ENCODE measurements at regions not wholly inside any gene's neighbourhood (a gene's known extent, or its start where the extent isn't known, plus 50 kb on each side); places are given as distances from the start of the nearest gene placed in this dataset.

- no peak overlapping the region for H3K4me3 ChIP-seq (ENCODE audit: low read depth in 1 of 2, low read length in 2 of 2)
- peaks cover 0 to 2% of the 10 kb centered on the region in 2 donors for H3K4me1 ChIP-seq (ENCODE audit: control insufficient read depth in 2 of 2, insufficient read depth in 2 of 2, low read length in 1 of 2)
- no peaks in the 10 kb centered on the region for H3K36me3 ChIP-seq (ENCODE audit: control insufficient read depth in 2 of 2, insufficient read depth in 2 of 2, low read length in 1 of 2)
- no peaks in the 10 kb centered on the region for H3K27me3 ChIP-seq (ENCODE audit: control insufficient read depth in 1 of 2, insufficient read depth in 2 of 2, low read length in 2 of 2)
- H3K27ac ChIP-seq (ENCODE audit: low read depth in 2 of 2, low read length in 1 of 2): no peak overlapping the region
- H3K9me3 ChIP-seq (ENCODE audit: control insufficient read depth in 2 of 2, insufficient read depth in 1 of 2, low read depth in 1 of 2, low read length in 1 of 2): no peaks in the 10 kb centered on the region
- WGBS, 2 donors: 86 to 90% methylated on average over 3 of the region's 3 CpGs
Observed at GRCh38 chr1:84073266-84073665, 70.8 kb upstream of the PRKACB start.

GRCh38 chr1:84069236-84069845 is 70.4 kb upstream of the TTLL7 start:
- Histone ChIP-seq H3K9me3 (ENCODE audit: control insufficient read depth in 2 of 2, insufficient read depth in 1 of 2, low read depth in 1 of 2, low read length in 1 of 2) (no peaks in the 10 kb centered on the region), H3K4me3 (ENCODE audit: low read depth in 1 of 2, low read length in 2 of 2) (no peak overlapping the region), H3K4me1 (ENCODE audit: control insufficient read depth in 2 of 2, insufficient read depth in 2 of 2, low read length in 1 of 2) (no peaks in the 10 kb centered on the region), H3K36me3 (ENCODE audit: control insufficient read depth in 2 of 2, insufficient read depth in 2 of 2, low read length in 1 of 2) (no peaks in the 10 kb centered on the region), H3K27me3 (ENCODE audit: control insufficient read depth in 1 of 2, insufficient read depth in 2 of 2, low read length in 2 of 2) (no peaks in the 10 kb centered on the region), H3K27ac (ENCODE audit: low read depth in 2 of 2, low read length in 1 of 2) (no peak overlapping the region)
- WGBS, 2 donors: 92 to 100% methylated on average over 2 of the region's 2 CpGs

- no peaks in the 10 kb centered on the region for H3K36me3 ChIP-seq (ENCODE audit: control insufficient read depth in 2 of 2, insufficient read depth in 2 of 2, low read length in 1 of 2)
- H3K27ac ChIP-seq (ENCODE audit: low read depth in 2 of 2, low read length in 1 of 2): no peak overlapping the region
- no peak overlapping the region for H3K4me3 ChIP-seq (ENCODE audit: low read depth in 1 of 2, low read length in 2 of 2)
- 84 to 91% methylated on average over 1 of the region's 1 CpG for WGBS, 2 donors
- no peaks in the 10 kb centered on the region for H3K9me3 ChIP-seq (ENCODE audit: control insufficient read depth in 2 of 2, insufficient read depth in 1 of 2, low read depth in 1 of 2, low read length in 1 of 2)
- H3K27me3 ChIP-seq (ENCODE audit: control insufficient read depth in 1 of 2, insufficient read depth in 2 of 2, low read length in 2 of 2): no peaks in the 10 kb centered on the region
- no peaks in the 10 kb centered on the region for H3K4me1 ChIP-seq (ENCODE audit: control insufficient read depth in 2 of 2, insufficient read depth in 2 of 2, low read length in 1 of 2)
Observed at GRCh38 chr1:84062496-84062895, 63.6 kb upstream of the TTLL7 start.

GRCh38 chr1:84061336-84061735 is 62.4 kb upstream of the TTLL7 start:
- Histone ChIP-seq H3K9me3 (ENCODE audit: control insufficient read depth in 2 of 2, insufficient read depth in 1 of 2, low read depth in 1 of 2, low read length in 1 of 2) (no peaks in the 10 kb centered on the region), H3K4me1 (ENCODE audit: control insufficient read depth in 2 of 2, insufficient read depth in 2 of 2, low read length in 1 of 2) (no peaks in the 10 kb centered on the region), H3K27me3 (ENCODE audit: control insufficient read depth in 1 of 2, insufficient read depth in 2 of 2, low read length in 2 of 2) (no peaks in the 10 kb centered on the region), H3K4me3 (ENCODE audit: low read depth in 1 of 2, low read length in 2 of 2) (no peak overlapping the region), H3K36me3 (ENCODE audit: control insufficient read depth in 2 of 2, insufficient read depth in 2 of 2, low read length in 1 of 2) (no peaks in the 10 kb centered on the region), H3K27ac (ENCODE audit: low read depth in 2 of 2, low read length in 1 of 2) (no peak overlapping the region)
- WGBS, 2 donors: 68 to 73% methylated on average over 2 of the region's 2 CpGs

GRCh38 chr1:84060781-84061180 is 61.8 kb upstream of the TTLL7 start:
- WGBS, 2 donors: 64 to 67% methylated on average over 2 of the region's 2 CpGs
- Histone ChIP-seq H3K27ac (ENCODE audit: low read depth in 2 of 2, low read length in 1 of 2) (no peak overlapping the region), H3K4me3 (ENCODE audit: low read depth in 1 of 2, low read length in 2 of 2) (no peak overlapping the region), H3K27me3 (ENCODE audit: control insufficient read depth in 1 of 2, insufficient read depth in 2 of 2, low read length in 2 of 2) (no peaks in the 10 kb centered on the region), H3K4me1 (ENCODE audit: control insufficient read depth in 2 of 2, insufficient read depth in 2 of 2, low read length in 1 of 2) (no peaks in the 10 kb centered on the region), H3K9me3 (ENCODE audit: control insufficient read depth in 2 of 2, insufficient read depth in 1 of 2, low read depth in 1 of 2, low read length in 1 of 2) (no peaks in the 10 kb centered on the region), H3K36me3 (ENCODE audit: control insufficient read depth in 2 of 2, insufficient read depth in 2 of 2, low read length in 1 of 2) (no peaks in the 10 kb centered on the region)

GRCh38 chr1:84048820-84049219 is 49.9 kb upstream of the TTLL7 start:
- no peaks in the 10 kb centered on the region for H3K9me3 ChIP-seq (ENCODE audit: control insufficient read depth in 2 of 2, insufficient read depth in 1 of 2, low read depth in 1 of 2, low read length in 1 of 2)

More at GRCh38 chr1:84048820-84049219, 49.9 kb upstream of the TTLL7 start:
- no peaks in the 10 kb centered on the region for H3K36me3 ChIP-seq (ENCODE audit: control insufficient read depth in 2 of 2, insufficient read depth in 2 of 2, low read length in 1 of 2)
- H3K4me3 ChIP-seq (ENCODE audit: low read depth in 1 of 2, low read length in 2 of 2): no peak overlapping the region
- WGBS, 2 donors: 81 to 83% methylated on average over 2 of the region's 2 CpGs
- H3K4me1 ChIP-seq (ENCODE audit: control insufficient read depth in 2 of 2, insufficient read depth in 2 of 2, low read length in 1 of 2): no peaks in the 10 kb centered on the region
- H3K27ac ChIP-seq (ENCODE audit: low read depth in 2 of 2, low read length in 1 of 2): no peak overlapping the region
- H3K27me3 ChIP-seq (ENCODE audit: control insufficient read depth in 1 of 2, insufficient read depth in 2 of 2, low read length in 2 of 2): no peaks in the 10 kb centered on the region

Data from esophagus (tissue), 2 donors.